GM12878 (cell line): ENCODE measurements at regions not wholly inside any gene's neighbourhood (a gene's known extent, or its start where the extent isn't known, plus 50 kb on each side); places are given as distances from the start of the nearest gene placed in this dataset.

Source experiments
- ATAC-seq: fragments of 200-7000 bp; cut with Tn5 transposase; 3 replicates; pipeline ENCODE4 v1.9.1; 2020; ENCODE audit warnings: mild to moderate bottlenecking, moderate library complexity
- BruUV-seq: library from RNA; stranded (reverse); fragments of 400-500 nt; replicated peaks from 2 replicates; lab custom pipeline; 2021; lab: Mats Ljungman, UMichigan
- CTCF ChIA-PET: fragments of 300-600 bp; sonication (Branson Sonifier 250); formaldehyde crosslinking; extraction: SDS; loops from one replicate; lab custom pipeline; 2021; ENCODE audit warnings: inconsistent platforms; lab: Yijun Ruan, JAX
- POLR2A ChIA-PET: fragments of 350-600 bp; formaldehyde crosslinking; extraction: SDS; loops from one replicate; lab custom pipeline; 2021; ENCODE audit warnings: inconsistent platforms; lab: Charles Lee
- RAD21 ChIA-PET: fragments of 300-600 bp; sonication (Branson Sonifier 250); formaldehyde crosslinking; loops from one replicate; lab custom pipeline; 2023; ENCODE audit warnings: antibody characterized with exemption; ENCODE audit not compliant: unreplicated experiment; lab: Charles Lee
- SMC1A ChIA-PET: fragments of 300-600 bp; sonication (Branson Sonifier 250); formaldehyde crosslinking; loops from one replicate; lab custom pipeline; 2023; ENCODE audit not compliant: unreplicated experiment, uncharacterized antibody; lab: Charles Lee
- DNase-seq: peaks from one replicate; pipeline ENCODE4 v3.0.0-alpha.2; 2011; ENCODE audit warnings: low read depth, low spot score
- FAIRE-seq: peaks from 3 replicates; lab custom pipeline; 2011; peaks lifted over from hg19 to GRCh38; lab: Jason Lieb, UNC
- H2AFZ ChIP-seq: 2 replicates; pipeline ENCODE4 v1.6.0; 2011; ENCODE audit warnings: low read depth, low read length, control low read depth; ENCODE audit not compliant: control insufficient read depth
- H3K27ac ChIP-seq: 2 replicates; pipeline ENCODE4 v1.5.1; 2011; ENCODE audit warnings: control low read depth; ENCODE audit not compliant: control insufficient read depth, insufficient read depth
- H3K27me3 ChIP-seq, 2 experiments: replicated peaks in 1 of 2; 2 replicates each; pipeline versions ENCODE4 v1.6.0 to v1.6.1; 2011; ENCODE audit warnings: low read length in 1 of 2; ENCODE audit not compliant: control insufficient read depth in 2 of 2, insufficient read depth in 2 of 2
- H3K36me3 ChIP-seq, 2 experiments: 2 replicates each; pipeline ENCODE4 v1.5.1; 2011; ENCODE audit warnings: low read length in 1 of 2; ENCODE audit not compliant: control insufficient read depth in 2 of 2, insufficient read depth in 2 of 2
- H3K4me1 ChIP-seq: 2 replicates; pipeline ENCODE4 v1.6.1; 2011; ENCODE audit warnings: mild to moderate bottlenecking, low read length, moderate library complexity, mixed read lengths; ENCODE audit not compliant: control insufficient read depth, insufficient read depth
- H3K4me2 ChIP-seq: 2 replicates; pipeline ENCODE4 v1.6.0; 2011; ENCODE audit warnings: control low read depth; ENCODE audit not compliant: control insufficient read depth, insufficient read depth
- H3K4me3 ChIP-seq: fragments of 200-600 bp; sonication (generic); 2 replicates; pipeline ENCODE4 v1.5.1; 2016
- H3K79me2 ChIP-seq: 2 replicates; pipeline ENCODE4 v1.6.0; 2011; ENCODE audit warnings: low read length; ENCODE audit not compliant: control insufficient read depth, insufficient read depth
- H3K9ac ChIP-seq: 2 replicates; pipeline ENCODE4 v1.8.0; 2011; ENCODE audit warnings: low read length, control low read depth, mixed read lengths; ENCODE audit not compliant: control insufficient read depth, insufficient read depth
- H3K9me3 ChIP-seq: replicated peaks from 3 replicates; pipeline ENCODE4 v1.5.1; 2011; ENCODE audit warnings: mild to moderate bottlenecking, low read length; ENCODE audit not compliant: control insufficient read depth, insufficient read depth
- H4K20me1 ChIP-seq: 2 replicates; pipeline ENCODE4 v1.6.0; 2011; ENCODE audit not compliant: control insufficient read depth, insufficient read depth
- ATF7 ChIP-seq: fragments of 450-650 bp; IDR thresholded peaks from 2 replicates; pipeline ENCODE4 v1.6.1; 2016; ENCODE audit warnings: low read depth, mild to moderate bottlenecking
- BACH1 ChIP-seq: fragments of 450-650 bp; IDR thresholded peaks from 2 replicates; pipeline ENCODE4 v1.6.1; 2017; ENCODE audit warnings: mild to moderate bottlenecking, borderline replicate concordance
- HCFC1 ChIP-seq: fragments of 150-350 bp; IDR thresholded peaks from 2 replicates; pipeline ENCODE4 v1.6.1; 2014; ENCODE audit warnings: low read length
- IKZF2 ChIP-seq, 2 experiments: fragments of 450-650 bp; IDR thresholded peaks; 2 replicates each; pipeline ENCODE4 v1.6.1; 2017; ENCODE audit warnings: mild to moderate bottlenecking in 2 of 2, moderate library complexity in 2 of 2
- KLF5 ChIP-seq: fragments of 450-650 bp; IDR thresholded peaks from 2 replicates; pipeline ENCODE4 v1.6.1; 2014; ENCODE audit warnings: mild to moderate bottlenecking; ENCODE audit not compliant: partially characterized antibody
- MYC ChIP-seq: IDR thresholded peaks from 2 replicates; pipeline ENCODE4 v1.6.1; 2011; ENCODE audit warnings: mild to moderate bottlenecking, low read length, moderate library complexity, inconsistent platforms; ENCODE audit not compliant: insufficient read depth, insufficient replicate concordance, insufficient read length, severe bottlenecking
- PBX3 ChIP-seq: IDR thresholded peaks from 2 replicates; pipeline ENCODE4 v1.6.1; 2011; ENCODE audit warnings: mild to moderate bottlenecking, low read depth, low read length, moderate library complexity; ENCODE audit not compliant: insufficient replicate concordance
- RAD21 ChIP-seq: IDR thresholded peaks from 2 replicates; pipeline ENCODE4 v1.6.1; 2011; ENCODE audit warnings: mild to moderate bottlenecking, low read depth, low read length, moderate library complexity; ENCODE audit not compliant: insufficient read depth
- TCF7 ChIP-seq: IDR thresholded peaks from 2 replicates; pipeline ENCODE4 v1.6.1; 2014; ENCODE audit warnings: antibody characterized with exemption, borderline replicate concordance
- WRNIP1 ChIP-seq: IDR thresholded peaks from 2 replicates; pipeline ENCODE4 v1.6.1; 2011; ENCODE audit warnings: low read depth, low read length, improper control_type of control experiment, borderline replicate concordance
- ZSCAN29 ChIP-seq: fragments of 450-650 bp; IDR thresholded peaks from 2 replicates; pipeline ENCODE4 v1.6.1; 2017; ENCODE audit warnings: mild to moderate bottlenecking, moderate library complexity
- whole genome bisulfite sequencing: methylation state at CpG from one replicate; pipeline ENCODE4 v1.1.6; 2016; ENCODE audit warnings: low lambda C conversion rate; ENCODE audit not compliant: insufficient replicate concordance, insufficient coverage; ENCODE audit errors: missing lambda C conversion rate; 5-methylcytosine and 5-hydroxymethylcytosine counted together
- in situ Hi-C: fragments of 300-500 bp; cut with MboI; formaldehyde crosslinking; loops from 9 replicates; pipeline ENCODE4 v1.14.3; 2018; ENCODE audit warnings: mixed read lengths
- intact Hi-C: fragments of 100-400 bp; cut with micrococcal nuclease; formaldehyde crosslinking; loops from one replicate; pipeline ENCODE4 v1.14.2; 2022; ENCODE audit not compliant: unreplicated experiment
- TF ChIP-seq, protein P1 (sequence below): fragments of 450-650 bp; formaldehyde crosslinking; IDR thresholded peaks from 2 replicates; pipeline ENCODE4 v1.4.0; 2020; ENCODE audit warnings: mild to moderate bottlenecking, moderate library complexity
- TF ChIP-seq, protein P2 (sequence below): fragments of 450-650 bp; IDR thresholded peaks from 2 replicates; pipeline ENCODE4 v1.6.1; 2018; ENCODE audit warnings: mild to moderate bottlenecking, low read depth, moderate library complexity; ENCODE audit not compliant: partially characterized antibody
- TF ChIP-seq, protein P3 (sequence below): IDR thresholded peaks from 2 replicates; pipeline ENCODE4 v1.6.1; 2012; ENCODE audit warnings: low read depth, low read length, improper control_type of control experiment

DNA sequence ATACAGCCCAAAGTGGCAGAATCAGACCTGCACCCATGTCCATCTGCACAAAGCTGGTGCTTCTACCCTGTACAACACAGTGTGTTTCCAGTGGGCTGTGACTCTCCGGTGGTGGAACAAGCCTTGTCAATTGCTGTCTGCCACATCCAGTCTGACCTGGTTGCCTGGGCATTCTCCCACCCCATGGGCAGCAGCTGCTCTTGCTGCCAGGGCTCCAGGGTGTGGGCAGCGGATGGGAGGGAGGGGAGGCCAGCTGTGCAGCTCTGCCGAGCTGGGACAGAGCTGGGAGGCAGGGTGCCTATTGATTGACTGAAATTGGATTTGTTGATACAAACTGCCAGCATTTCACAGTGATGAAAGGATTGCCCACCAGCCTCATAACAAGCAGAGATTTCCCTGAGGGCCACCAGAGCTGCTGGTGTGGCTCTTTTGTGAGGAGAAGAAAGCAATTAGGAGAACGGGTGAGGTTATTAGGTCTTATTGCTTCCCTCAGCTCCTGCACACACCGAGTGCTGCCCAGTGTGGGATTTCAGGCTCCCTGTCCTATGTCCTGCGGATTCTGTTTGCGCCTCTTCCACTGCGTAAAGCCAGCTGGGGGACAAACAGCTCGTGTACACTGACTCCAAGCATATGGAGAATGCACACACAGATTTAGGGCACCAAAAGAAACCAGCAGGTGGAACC lies 150.8 kb downstream of the NRN1 start (continued):
- TF ChIP-seq KLF5 (no peak), IKZF2 (IDR thresholded peaks at IDR 0.05) (no peak)
- TF ChIP-seq, protein P1, sequence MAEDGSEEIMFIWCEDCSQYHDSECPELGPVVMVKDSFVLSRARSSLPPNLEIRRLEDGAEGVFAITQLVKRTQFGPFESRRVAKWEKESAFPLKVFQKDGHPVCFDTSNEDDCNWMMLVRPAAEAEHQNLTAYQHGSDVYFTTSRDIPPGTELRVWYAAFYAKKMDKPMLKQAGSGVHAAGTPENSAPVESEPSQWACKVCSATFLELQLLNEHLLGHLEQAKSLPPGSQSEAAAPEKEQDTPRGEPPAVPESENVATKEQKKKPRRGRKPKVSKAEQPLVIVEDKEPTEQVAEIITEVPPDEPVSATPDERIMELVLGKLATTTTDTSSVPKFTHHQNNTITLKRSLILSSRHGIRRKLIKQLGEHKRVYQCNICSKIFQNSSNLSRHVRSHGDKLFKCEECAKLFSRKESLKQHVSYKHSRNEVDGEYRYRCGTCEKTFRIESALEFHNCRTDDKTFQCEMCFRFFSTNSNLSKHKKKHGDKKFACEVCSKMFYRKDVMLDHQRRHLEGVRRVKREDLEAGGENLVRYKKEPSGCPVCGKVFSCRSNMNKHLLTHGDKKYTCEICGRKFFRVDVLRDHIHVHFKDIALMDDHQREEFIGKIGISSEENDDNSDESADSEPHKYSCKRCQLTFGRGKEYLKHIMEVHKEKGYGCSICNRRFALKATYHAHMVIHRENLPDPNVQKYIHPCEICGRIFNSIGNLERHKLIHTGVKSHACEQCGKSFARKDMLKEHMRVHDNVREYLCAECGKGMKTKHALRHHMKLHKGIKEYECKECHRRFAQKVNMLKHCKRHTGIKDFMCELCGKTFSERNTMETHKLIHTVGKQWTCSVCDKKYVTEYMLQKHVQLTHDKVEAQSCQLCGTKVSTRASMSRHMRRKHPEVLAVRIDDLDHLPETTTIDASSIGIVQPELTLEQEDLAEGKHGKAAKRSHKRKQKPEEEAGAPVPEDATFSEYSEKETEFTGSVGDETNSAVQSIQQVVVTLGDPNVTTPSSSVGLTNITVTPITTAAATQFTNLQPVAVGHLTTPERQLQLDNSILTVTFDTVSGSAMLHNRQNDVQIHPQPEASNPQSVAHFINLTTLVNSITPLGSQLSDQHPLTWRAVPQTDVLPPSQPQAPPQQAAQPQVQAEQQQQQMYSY (CRISPR knock-in tag): no peak

DNA sequence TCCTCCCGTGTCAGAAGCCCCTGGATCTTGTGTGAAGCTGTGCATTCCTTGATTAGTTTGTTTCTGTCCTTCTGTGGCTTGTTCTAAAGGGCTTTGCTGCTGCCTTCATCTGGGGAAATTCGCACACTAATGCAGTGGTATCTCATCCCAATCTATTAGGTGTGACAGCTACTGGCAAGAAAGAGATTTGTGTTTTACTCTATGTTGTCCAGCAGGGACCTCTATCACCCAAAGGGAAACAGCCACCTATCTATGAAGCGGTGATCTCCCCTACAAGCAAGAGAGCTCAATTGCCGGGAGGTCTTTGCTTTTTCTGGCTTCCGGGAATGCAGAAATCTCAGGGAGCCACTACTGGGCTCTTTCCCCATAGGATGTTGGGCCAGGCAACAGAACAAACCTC lies 151.8 kb downstream of the NRN1 start:
- ChIA-PET CTCF (no interaction called here), POLR2A (no interaction called here), SMC1A (no interaction called here), RAD21 (no interaction called here)
- ATAC-seq (no peak), DNase-seq (no peak), FAIRE-seq (no peak)
- BruUV-seq: no TSS peak
- H3K79me2 ChIP-seq: no peaks in the 10 kb centered on the region
- no peaks in the 10 kb centered on the region for H3K4me1 ChIP-seq
- H3K36me3 ChIP-seq: no peaks in the 10 kb centered on the region
- H3K9me3 ChIP-seq: no peaks in the 10 kb centered on the region
- H3K4me3 ChIP-seq: no peak overlapping the region
- intact Hi-C loops (no loop called here), in situ Hi-C loops (no loop called here)
- H3K9ac ChIP-seq: no peak overlapping the region
- no peak overlapping the region for H2AFZ ChIP-seq
- WGBS: 42% methylated on average over 5 of the region's 5 CpGs
- no peak overlapping the region for H3K27ac ChIP-seq
- H4K20me1 ChIP-seq: no peaks in the 10 kb centered on the region
- H3K4me2 ChIP-seq: no peak overlapping the region
- H3K27me3 ChIP-seq: peaks cover 0 to 7% of the 10 kb centered on the region in 2 experiments; a peak in 3 of 4 replicates
- TF ChIP-seq WRNIP1 (no peak), ATF7 (no peak), RAD21 (no peak), PBX3 (no peak), TCF7 (no peak), MYC (no peak), BACH1 (no peak), ZSCAN29 (no peak), HCFC1 (no peak)
- TF ChIP-seq, protein P2, sequence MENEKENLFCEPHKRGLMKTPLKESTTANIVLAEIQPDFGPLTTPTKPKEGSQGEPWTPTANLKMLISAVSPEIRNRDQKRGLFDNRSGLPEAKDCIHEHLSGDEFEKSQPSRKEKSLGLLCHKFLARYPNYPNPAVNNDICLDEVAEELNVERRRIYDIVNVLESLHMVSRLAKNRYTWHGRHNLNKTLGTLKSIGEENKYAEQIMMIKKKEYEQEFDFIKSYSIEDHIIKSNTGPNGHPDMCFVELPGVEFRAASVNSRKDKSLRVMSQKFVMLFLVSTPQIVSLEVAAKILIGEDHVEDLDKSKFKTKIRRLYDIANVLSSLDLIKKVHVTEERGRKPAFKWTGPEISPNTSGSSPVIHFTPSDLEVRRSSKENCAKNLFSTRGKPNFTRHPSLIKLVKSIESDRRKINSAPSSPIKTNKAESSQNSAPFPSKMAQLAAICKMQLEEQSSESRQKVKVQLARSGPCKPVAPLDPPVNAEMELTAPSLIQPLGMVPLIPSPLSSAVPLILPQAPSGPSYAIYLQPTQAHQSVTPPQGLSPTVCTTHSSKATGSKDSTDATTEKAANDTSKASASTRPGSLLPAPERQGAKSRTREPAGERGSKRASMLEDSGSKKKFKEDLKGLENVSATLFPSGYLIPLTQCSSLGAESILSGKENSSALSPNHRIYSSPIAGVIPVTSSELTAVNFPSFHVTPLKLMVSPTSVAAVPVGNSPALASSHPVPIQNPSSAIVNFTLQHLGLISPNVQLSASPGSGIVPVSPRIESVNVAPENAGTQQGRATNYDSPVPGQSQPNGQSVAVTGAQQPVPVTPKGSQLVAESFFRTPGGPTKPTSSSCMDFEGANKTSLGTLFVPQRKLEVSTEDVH: no peak
- TF ChIP-seq, protein P3, sequence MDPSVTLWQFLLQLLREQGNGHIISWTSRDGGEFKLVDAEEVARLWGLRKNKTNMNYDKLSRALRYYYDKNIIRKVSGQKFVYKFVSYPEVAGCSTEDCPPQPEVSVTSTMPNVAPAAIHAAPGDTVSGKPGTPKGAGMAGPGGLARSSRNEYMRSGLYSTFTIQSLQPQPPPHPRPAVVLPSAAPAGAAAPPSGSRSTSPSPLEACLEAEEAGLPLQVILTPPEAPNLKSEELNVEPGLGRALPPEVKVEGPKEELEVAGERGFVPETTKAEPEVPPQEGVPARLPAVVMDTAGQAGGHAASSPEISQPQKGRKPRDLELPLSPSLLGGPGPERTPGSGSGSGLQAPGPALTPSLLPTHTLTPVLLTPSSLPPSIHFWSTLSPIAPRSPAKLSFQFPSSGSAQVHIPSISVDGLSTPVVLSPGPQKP: no peak
